HepG2 (cell line): ENCODE measurements at regions not wholly inside any gene's neighbourhood (a gene's known extent, or its start where the extent isn't known, plus 50 kb on each side); places are given as distances from the start of the nearest gene placed in this dataset.

ENCODE experiments used
- ATAC-seq: fragments of 200-7000 bp; cut with Tn5 transposase; 3 replicates; pipeline ENCODE4 v1.9.1; 2020; ENCODE audit warnings: mild to moderate bottlenecking, moderate library complexity
- BruUV-seq: library from RNA; stranded (reverse); fragments of 400-500 nt; replicated peaks from 2 replicates; lab custom pipeline; 2021; lab: Mats Ljungman, UMichigan
- CTCF ChIA-PET: fragments of 300-600 bp; formaldehyde crosslinking; extraction: SDS; loops from one replicate; lab custom pipeline; 2021; ENCODE audit warnings: low total read pairs, inconsistent platforms, low intra/inter-chr PET ratio; lab: Yijun Ruan, JAX
- POLR2A ChIA-PET: fragments of 350-600 bp; sonication (Branson Sonifier 250); formaldehyde crosslinking; loops from one replicate; lab custom pipeline; 2020; ENCODE audit warnings: antibody characterized with exemption, inconsistent platforms; lab: Yijun Ruan, JAX
- DNase-seq: peaks from one replicate; pipeline ENCODE4 v3.0.0-alpha.2; 2015; ENCODE audit warnings: low spot score
- FAIRE-seq: peaks from 3 replicates; lab custom pipeline; 2011; peaks lifted over from hg19 to GRCh38; lab: Jason Lieb, UNC
- H2AFZ ChIP-seq: one replicate; pipeline ENCODE4 v1.6.1; 2011; ENCODE audit warnings: low read length, inconsistent platforms
- H3K27ac ChIP-seq: fragments of 300-600 bp; 3 replicates; pipeline ENCODE4 v1.8.0; 2011; ENCODE audit warnings: mixed run types, mild to moderate bottlenecking, mixed read lengths, low read length, inconsistent platforms; ENCODE audit not compliant: insufficient read depth; ENCODE audit errors: extremely low read length
- H3K27me3 ChIP-seq, 2 experiments: fragments of 200-600 bp in 1 of 2; 2 replicates in 1 of 2; 3 replicates in 1 of 2; pipeline versions ENCODE4 v1.6.0 to v1.8.0; 2011; ENCODE audit warnings: low read length in 2 of 2, mild to moderate bottlenecking in 2 of 2, moderate library complexity in 2 of 2, inconsistent platforms in 1 of 2; ENCODE audit not compliant: insufficient read depth in 2 of 2, control insufficient read depth in 1 of 2
- H3K36me3 ChIP-seq, 2 experiments: fragments of 200-600 bp in 1 of 2; replicated peaks in 1 of 2; 2 replicates in 1 of 2; 3 replicates in 1 of 2; pipeline versions ENCODE4 v1.5.1 to v1.8.0; 2011; ENCODE audit warnings: low read length in 2 of 2, inconsistent platforms in 1 of 2; ENCODE audit not compliant: insufficient read depth in 2 of 2, control insufficient read depth in 1 of 2
- H3K4me1 ChIP-seq: 2 replicates; pipeline ENCODE4 v1.5.1; 2012; ENCODE audit warnings: low read length, inconsistent platforms; ENCODE audit not compliant: insufficient read depth
- H3K4me2 ChIP-seq: 2 replicates; pipeline ENCODE4 v1.6.0; 2011; ENCODE audit warnings: low read depth, low read length, inconsistent platforms
- H3K4me3 ChIP-seq, 3 experiments: fragments of 200-600 bp in 1 of 3; sonication (generic), shearing (Covaris generic) in 1 of 3; replicated peaks in 1 of 3; 2 replicates each; pipeline ENCODE4 v1.5.1; 2011 to 2016; ENCODE audit warnings: low read length in 3 of 3, inconsistent platforms in 2 of 3, low read depth in 2 of 3, mild to moderate bottlenecking in 2 of 3, control low read depth in 1 of 3, mixed read lengths in 1 of 3; ENCODE audit not compliant: insufficient read depth in 1 of 3
- H3K79me2 ChIP-seq: one replicate; pipeline ENCODE4 v1.6.1; 2011; ENCODE audit warnings: low read length, inconsistent platforms; ENCODE audit not compliant: insufficient read depth
- H3K9ac ChIP-seq: 2 replicates; pipeline ENCODE4 v1.6.0; 2011; ENCODE audit warnings: mild to moderate bottlenecking, low read depth, low read length, inconsistent platforms; ENCODE audit not compliant: insufficient read depth
- H3K9me3 ChIP-seq: 2 replicates; pipeline ENCODE4 v1.5.1; 2012; ENCODE audit warnings: mild to moderate bottlenecking, low read length
- H4K20me1 ChIP-seq: 2 replicates; pipeline ENCODE4 v1.6.0; 2011; ENCODE audit warnings: inconsistent platforms, mild to moderate bottlenecking, low read length, moderate library complexity; ENCODE audit not compliant: insufficient read depth
- ARNTL ChIP-seq: sonication (generic); formaldehyde crosslinking; IDR thresholded peaks from 2 replicates; pipeline ENCODE4 v1.4.0; 2020; ENCODE audit warnings: mild to moderate bottlenecking, missing genetic modification reagents
- BCL6 ChIP-seq: IDR thresholded peaks from 2 replicates; pipeline ENCODE4 v1.6.1; 2016; ENCODE audit warnings: missing genetic modification reagents, missing compliant biosample characterization
- E2F2 ChIP-seq: sonication (generic); formaldehyde crosslinking; IDR thresholded peaks from 2 replicates; pipeline ENCODE4 v1.4.0; 2020; ENCODE audit warnings: missing genetic modification reagents, borderline replicate concordance
- FOXA1 ChIP-seq, 2 experiments: fragments of 450-650 bp in 1 of 2; sonication (generic) in 1 of 2; formaldehyde crosslinking in 1 of 2; IDR thresholded peaks; 2 replicates each; pipeline versions ENCODE4 v1.4.0 to v1.6.1; 2016 to 2020; ENCODE audit warnings: missing genetic modification reagents in 1 of 2
- FOXO1 ChIP-seq: sonication (generic); formaldehyde crosslinking; IDR thresholded peaks from 2 replicates; pipeline ENCODE4 v1.4.0; 2020; ENCODE audit warnings: missing genetic modification reagents
- HNF1B ChIP-seq: sonication (generic); formaldehyde crosslinking; IDR thresholded peaks from 2 replicates; pipeline ENCODE4 v1.5.1; 2020; ENCODE audit warnings: mild to moderate bottlenecking, moderate library complexity, missing genetic modification reagents
- MAF1 ChIP-seq: sonication (generic); formaldehyde crosslinking; IDR thresholded peaks from 2 replicates; pipeline ENCODE4 v1.5.0; 2020; ENCODE audit warnings: missing genetic modification reagents, borderline replicate concordance
- TBP ChIP-seq: sonication (generic); formaldehyde crosslinking; IDR thresholded peaks from 2 replicates; pipeline ENCODE4 v1.5.0; 2020; ENCODE audit warnings: missing genetic modification reagents
- ZBTB4 ChIP-seq: sonication (generic); formaldehyde crosslinking; IDR thresholded peaks from 2 replicates; pipeline ENCODE4 v1.4.0; 2020; ENCODE audit warnings: missing genetic modification reagents, mild to moderate bottlenecking, borderline replicate concordance
- ZIK1 ChIP-seq: sonication (generic); formaldehyde crosslinking; IDR thresholded peaks from 2 replicates; pipeline ENCODE4 v1.5.0; 2020; ENCODE audit warnings: mild to moderate bottlenecking, low read depth, missing genetic modification reagents, borderline replicate concordance
- ZNF138 ChIP-seq: sonication (generic); formaldehyde crosslinking; IDR thresholded peaks from 2 replicates; pipeline ENCODE4 v1.5.0; 2020; ENCODE audit warnings: mild to moderate bottlenecking, low read depth, missing genetic modification reagents
- WGBS: methylation state at CpG from one replicate; pipeline ENCODE4 v1.1.6; 2017; ENCODE audit warnings: low lambda C conversion rate; 5-methylcytosine and 5-hydroxymethylcytosine counted together
- in situ Hi-C: cut with HindIII; loops from 2 replicates; pipeline ENCODE4 v1.10.0; 2017; ENCODE audit warnings: low pct_unique_long_range_greater_than_20kb; ENCODE audit not compliant: extremely low pct_ligation_motif_present
- intact Hi-C: fragments of 100-400 bp; cut with micrococcal nuclease; formaldehyde crosslinking; loops from one replicate; pipeline ENCODE4 v1.10.0; 2022; ENCODE audit not compliant: unreplicated experiment
- TF ChIP-seq, protein P1 (sequence below): IDR thresholded peaks from 2 replicates; pipeline ENCODE4 v1.6.1; 2016; ENCODE audit warnings: low read depth, missing genetic modification reagents, missing compliant biosample characterization

GRCh38 chr21:22892028-22892427, 1893.8 kb downstream of the NCAM2 start:
- ATAC-seq = no peak
- TF ChIP-seq E2F2 (CRISPR knock-in tag) = no peak
- no peak for TF ChIP-seq FOXO1 (CRISPR knock-in tag)
- TF ChIP-seq BCL6 (CRISPR knock-in tag) = no peak
- no peak for TF ChIP-seq ZNF138 (CRISPR knock-in tag)
- no peak for TF ChIP-seq HNF1B
- no peak for TF ChIP-seq TBP (CRISPR knock-in tag)
- TF ChIP-seq, protein P1, sequence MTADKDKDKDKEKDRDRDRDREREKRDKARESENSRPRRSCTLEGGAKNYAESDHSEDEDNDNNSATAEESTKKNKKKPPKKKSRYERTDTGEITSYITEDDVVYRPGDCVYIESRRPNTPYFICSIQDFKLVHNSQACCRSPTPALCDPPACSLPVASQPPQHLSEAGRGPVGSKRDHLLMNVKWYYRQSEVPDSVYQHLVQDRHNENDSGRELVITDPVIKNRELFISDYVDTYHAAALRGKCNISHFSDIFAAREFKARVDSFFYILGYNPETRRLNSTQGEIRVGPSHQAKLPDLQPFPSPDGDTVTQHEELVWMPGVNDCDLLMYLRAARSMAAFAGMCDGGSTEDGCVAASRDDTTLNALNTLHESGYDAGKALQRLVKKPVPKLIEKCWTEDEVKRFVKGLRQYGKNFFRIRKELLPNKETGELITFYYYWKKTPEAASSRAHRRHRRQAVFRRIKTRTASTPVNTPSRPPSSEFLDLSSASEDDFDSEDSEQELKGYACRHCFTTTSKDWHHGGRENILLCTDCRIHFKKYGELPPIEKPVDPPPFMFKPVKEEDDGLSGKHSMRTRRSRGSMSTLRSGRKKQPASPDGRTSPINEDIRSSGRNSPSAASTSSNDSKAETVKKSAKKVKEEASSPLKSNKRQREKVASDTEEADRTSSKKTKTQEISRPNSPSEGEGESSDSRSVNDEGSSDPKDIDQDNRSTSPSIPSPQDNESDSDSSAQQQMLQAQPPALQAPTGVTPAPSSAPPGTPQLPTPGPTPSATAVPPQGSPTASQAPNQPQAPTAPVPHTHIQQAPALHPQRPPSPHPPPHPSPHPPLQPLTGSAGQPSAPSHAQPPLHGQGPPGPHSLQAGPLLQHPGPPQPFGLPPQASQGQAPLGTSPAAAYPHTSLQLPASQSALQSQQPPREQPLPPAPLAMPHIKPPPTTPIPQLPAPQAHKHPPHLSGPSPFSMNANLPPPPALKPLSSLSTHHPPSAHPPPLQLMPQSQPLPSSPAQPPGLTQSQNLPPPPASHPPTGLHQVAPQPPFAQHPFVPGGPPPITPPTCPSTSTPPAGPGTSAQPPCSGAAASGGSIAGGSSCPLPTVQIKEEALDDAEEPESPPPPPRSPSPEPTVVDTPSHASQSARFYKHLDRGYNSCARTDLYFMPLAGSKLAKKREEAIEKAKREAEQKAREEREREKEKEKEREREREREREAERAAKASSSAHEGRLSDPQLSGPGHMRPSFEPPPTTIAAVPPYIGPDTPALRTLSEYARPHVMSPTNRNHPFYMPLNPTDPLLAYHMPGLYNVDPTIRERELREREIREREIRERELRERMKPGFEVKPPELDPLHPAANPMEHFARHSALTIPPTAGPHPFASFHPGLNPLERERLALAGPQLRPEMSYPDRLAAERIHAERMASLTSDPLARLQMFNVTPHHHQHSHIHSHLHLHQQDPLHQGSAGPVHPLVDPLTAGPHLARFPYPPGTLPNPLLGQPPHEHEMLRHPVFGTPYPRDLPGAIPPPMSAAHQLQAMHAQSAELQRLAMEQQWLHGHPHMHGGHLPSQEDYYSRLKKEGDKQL (CRISPR knock-in tag) = no peak
- TF ChIP-seq MAF1 (CRISPR knock-in tag) = no peak
- no peak for TF ChIP-seq FOXA1 (IDR thresholded peaks at IDR 0.05)
- no peak for TF ChIP-seq FOXA1 (CRISPR knock-in tag; IDR thresholded peaks at IDR 0.05)
- TF ChIP-seq ZIK1 (CRISPR knock-in tag) = no peak
- no peak for TF ChIP-seq ZBTB4
- no peak for TF ChIP-seq ARNTL (CRISPR knock-in tag)

More at GRCh38 chr21:22892028-22892427, 1893.8 kb downstream of the NCAM2 start:
- in situ Hi-C loops = no loop called here
- Histone ChIP-seq H3K27ac (no peak overlapping the region), H3K4me1 (no peaks in the 10 kb centered on the region), H3K36me3 (no peaks in the 10 kb centered on the region), H3K27me3 (no peaks in the 10 kb centered on the region), H3K79me2 (no peaks in the 10 kb centered on the region), H2AFZ (no peak overlapping the region), H3K4me2 (no peak overlapping the region), H4K20me1 (no peaks in the 10 kb centered on the region), H3K9me3 (peaks cover 76% of the 10 kb centered on the region), H3K4me3 (no peak overlapping the region), H3K9ac (no peak overlapping the region)
- 0% methylated on average over 2 of the region's 2 CpGs for WGBS
- intact Hi-C loops = no loop called here
- no TSS peak for BruUV-seq
- FAIRE-seq = no peak
- no peak for DNase-seq
- ChIA-PET CTCF (no interaction called here), POLR2A (no interaction called here)
